HG03175 (cell line): ENCODE measurements at regions not wholly inside any gene's neighbourhood (a gene's known extent, or its start where the extent isn't known, plus 50 kb on each side); places are given as distances from the start of the nearest gene placed in this dataset.
"Not testable (repeated sequence)": the region's sequence is repeated elsewhere in the genome, so short reads cannot be mapped to it uniquely, and the experiment has no call there.

Experiments used
- ATAC-seq: cut with Tn5 transposase; IDR thresholded peaks from one replicate; pipeline ENCODE4 v1.9.1; 2021; ENCODE audit warnings: mild to moderate bottlenecking, moderate library complexity; ENCODE audit not compliant: unreplicated experiment

DNA sequence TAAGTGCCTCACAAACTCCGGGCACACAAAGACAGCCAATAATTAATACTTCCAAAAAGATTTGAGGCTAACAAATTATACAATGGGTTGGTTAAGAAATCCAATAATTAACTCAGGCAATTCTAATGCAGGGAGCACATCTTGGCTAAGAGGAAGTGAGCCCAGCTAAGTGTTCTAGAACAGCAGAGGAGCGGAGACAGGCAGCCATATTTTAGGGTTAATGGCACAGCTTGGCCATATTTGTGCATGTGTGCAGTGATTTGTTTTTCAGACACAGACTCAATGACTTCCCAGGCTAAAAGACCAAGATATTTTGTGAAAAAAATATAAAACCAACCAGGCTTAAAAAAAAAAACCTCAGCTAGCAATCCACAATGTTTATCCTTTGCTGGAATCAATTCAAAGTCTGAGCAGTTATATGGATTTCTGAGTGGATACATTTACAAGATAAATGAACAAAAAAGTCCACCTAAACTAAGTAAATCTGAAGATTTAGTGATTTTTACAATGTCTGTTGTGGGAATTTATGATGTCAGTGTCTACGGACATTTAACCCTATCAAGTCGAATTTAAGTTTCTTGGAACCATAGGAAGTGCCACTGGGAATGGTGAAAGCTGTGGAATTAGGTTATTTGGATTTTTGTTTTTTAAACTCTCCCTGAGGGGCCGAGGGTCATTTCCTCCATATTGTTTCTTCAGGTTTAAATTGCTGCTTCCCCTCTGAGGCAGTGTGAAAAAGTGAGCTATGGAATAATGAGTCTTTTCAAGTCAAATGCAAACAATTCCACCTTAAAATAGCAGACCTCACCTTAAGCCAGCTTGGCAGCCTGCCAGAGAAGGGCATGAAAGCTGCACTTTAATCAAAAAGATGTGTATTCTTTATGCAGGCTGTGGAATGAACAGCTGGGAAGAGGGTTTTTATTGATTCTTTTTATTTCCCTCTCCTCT lies 413.7 kb upstream of the TBL1XR1 start:
- ATAC-seq, result no peak

DNA sequence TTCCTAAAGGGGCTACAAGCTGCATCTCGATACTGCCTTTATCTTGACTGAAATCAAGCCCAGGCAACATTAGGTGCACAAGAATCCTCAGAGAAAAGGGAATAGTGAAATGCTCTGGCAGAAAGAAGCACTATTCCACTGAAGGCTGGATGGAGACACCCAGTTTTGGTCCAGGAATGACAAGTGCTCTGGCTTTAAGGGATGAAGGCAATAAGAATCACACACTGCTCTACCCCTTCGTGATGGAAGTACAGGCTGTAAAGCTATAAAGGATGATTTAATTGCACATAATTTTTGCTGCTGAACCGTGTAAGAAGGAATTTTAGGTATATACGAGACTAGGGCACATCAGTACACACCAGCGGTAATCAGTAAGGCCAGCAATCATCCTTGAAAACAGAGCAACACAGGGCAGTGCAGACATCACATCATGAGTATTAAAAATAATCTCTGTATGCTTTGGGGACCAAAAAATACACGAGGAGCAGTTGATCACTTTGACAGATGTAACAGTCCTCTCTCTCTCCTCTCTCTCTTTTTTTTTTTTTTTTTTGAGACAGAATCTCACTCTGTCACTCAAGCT lies 414.6 kb upstream of the TBL1XR1 start:
- ATAC-seq, result no peak

DNA sequence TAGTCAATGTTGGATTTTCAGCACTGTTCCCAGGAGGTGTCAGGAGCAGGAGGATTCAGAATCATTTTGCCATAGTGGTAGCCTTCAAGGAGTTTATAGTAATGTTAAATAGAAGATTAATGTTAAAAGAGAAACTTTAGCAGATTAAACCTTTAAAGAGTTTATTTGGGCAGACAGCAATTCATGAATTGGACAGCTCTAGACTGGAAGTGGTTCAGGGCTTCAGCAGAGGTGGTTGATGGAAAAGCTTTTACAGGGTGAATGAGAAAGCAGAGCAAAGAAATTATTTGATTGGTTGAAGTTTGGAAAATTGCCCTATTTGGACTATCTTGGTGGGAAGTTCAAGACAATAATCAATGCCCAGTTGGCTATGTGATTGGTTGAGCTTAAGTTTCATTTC lies 416.6 kb upstream of the TBL1XR1 start:
- no peak for ATAC-seq

DNA sequence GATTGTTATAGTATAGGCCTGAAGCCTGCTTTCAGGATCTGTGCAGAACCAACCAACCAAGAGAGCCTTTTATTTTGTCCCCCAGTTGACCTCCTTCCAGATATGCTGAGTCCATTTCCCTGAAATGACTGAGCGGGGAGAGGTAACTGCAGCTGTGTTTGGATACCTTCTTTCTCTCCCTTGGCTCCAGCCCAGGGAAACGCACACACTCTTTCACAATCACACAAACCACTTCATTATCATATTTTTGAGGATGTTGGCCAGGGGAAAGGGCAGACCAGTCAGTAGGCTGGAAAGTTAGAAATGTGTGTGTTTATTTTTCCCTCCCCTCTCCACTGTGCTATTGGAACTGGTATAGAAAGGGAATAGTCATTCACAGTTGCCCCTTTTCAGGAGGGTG lies 417.7 kb upstream of the TBL1XR1 start:
- ATAC-seq, result no peak

DNA sequence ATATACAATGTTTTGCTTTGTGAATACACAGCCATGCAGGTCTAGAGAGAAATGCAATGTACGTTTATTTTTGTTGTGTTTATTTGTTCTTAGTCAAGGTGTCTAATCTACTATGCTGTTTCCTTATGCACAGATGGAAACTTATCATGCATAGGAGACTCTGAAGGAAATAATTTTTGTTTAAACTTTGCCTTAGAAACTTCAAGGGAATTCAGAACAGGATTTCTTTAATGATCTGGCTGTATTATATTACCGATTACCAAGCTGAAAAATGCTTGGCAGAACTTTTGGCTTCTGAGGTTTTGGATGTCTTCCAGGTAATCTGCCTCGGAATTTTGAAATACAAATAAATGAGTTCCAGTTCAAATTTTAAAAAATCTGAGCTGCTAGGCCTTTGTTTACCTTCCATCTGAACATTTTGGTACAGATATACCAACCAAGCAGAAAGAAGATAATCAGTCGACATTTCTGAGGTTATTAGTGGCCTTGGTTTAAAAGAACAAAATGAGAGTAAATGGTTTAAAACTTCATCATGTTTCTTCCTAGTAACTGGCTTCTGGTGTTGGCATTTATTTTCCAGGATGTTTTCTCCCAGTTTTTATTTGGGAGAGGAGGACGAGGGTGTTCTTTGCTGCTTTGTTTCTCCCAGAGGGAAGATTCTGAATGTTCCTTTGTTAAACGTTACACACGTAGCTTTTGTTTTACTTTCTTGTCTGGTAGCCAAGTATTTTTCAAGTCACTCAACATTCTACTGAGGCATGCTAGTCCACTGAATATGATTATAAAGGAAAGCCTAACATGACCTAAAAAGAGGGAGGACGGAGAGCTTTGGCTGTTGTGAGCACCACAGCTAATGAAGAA lies 421.8 kb upstream of the TBL1XR1 start:
- no peak for ATAC-seq

DNA sequence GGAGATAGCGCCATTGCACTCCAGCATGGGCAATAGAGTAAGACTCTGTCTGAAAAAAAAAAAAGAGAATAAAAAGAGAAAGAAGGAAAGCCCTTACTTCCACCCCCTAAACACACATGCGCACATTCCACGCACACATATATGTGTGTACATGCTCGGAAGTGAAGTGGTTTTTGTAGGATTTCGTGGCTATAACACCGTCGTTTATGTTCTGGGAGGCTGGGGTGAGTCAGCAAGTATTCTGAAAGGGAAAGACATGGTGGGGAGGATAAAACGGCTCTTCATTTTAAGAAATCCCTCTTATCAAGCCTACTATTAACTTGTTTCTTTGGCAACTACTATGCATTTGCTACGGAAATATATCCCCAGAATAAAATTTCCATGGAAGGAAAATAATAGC lies 422.8 kb upstream of the TBL1XR1 start:
- no peak for ATAC-seq

DNA sequence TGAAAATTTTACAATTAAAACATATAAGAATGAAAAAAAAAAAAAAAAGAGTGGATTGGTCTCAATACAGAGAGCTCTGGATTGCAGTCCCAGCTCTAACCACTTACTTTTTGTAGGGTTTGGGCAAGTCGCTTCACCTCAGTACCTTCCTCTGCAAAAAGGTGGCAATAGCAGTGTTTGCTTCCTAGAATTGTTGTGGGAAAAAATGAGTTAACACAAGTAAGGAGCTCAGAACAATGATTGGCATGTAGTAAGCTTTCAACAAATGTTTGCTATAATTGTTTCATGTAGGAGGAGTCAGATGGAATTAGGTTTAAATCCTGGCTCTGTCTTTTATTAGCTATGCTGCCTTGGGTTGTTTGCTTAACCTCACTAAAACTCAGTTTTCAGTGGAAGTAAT lies 425.2 kb upstream of the TBL1XR1 start:
- ATAC-seq, result no peak

DNA sequence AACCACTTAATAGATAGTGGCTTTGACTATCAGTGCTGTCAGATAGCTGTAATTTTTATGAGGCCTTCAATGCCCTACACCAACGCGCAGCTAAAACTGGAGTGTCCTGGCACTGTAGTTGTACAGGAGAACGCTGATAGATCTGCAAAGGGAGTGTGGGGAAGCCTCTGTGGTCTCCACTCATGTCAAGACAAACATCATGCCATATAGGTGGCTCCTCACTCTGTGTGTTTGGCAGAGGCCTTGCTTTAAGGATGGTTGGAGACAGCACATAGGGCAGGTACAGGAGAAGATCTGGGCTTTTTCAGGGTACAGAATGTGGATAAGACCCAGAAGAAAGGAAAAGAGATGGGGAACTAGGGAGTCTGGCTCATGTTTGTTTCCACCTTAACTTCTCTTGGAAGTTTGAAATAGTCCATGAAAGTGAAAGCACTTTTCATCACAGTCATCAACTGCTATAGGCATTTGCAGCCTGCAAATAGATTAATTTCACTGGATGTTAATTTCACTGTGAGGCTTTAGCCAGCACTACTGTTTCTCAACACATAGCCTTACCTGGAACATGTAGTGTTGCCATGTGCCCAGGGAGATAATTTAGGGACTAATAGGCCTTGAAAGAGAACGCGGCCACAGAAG lies 425.8 kb upstream of the TBL1XR1 start:
- ATAC-seq, result no peak

DNA sequence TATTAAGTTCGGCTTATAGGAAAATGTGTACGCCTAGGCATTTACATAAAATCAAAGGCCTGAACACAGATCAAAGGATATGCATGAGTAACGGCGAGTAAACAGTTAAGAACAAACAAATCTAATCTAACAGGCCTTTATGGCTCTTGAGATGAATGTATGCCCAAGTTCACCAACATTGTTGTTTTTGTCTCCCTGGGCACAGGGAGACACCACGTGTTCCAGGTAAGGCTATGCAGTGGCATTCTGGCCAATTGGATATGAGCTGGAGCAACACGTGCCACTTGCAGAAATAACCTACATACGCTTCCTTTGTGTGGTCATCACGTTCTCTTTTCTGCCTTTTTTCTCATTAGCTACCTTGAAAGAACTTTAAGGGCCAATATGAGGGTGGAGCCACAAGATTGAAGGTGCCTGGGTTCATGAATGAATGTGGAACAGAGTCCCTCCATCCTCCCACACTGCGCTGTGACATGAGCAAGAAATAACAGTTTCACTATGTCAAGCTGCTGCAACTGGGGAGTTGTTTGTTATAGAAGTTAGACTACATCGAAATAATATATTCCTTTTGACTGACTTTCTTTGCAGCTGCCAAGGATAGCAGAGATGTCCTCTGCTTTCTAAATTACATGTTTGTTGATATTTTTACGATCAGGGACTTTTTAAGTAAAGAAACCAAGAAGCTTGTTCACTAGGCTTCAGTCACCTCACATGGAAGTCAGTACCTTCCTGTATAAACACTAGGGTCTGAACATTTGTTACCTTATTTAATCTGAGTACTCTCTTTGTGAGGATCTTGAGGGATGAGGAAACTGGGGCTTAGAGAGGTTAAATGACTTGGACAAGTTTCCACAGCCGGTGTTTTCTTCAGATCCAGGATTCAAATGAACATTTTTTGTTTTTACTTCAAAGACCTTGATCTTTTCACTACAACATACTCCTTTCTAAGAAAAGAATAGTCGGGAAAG lies 427.5 kb upstream of the TBL1XR1 start:
- no peak for ATAC-seq

DNA sequence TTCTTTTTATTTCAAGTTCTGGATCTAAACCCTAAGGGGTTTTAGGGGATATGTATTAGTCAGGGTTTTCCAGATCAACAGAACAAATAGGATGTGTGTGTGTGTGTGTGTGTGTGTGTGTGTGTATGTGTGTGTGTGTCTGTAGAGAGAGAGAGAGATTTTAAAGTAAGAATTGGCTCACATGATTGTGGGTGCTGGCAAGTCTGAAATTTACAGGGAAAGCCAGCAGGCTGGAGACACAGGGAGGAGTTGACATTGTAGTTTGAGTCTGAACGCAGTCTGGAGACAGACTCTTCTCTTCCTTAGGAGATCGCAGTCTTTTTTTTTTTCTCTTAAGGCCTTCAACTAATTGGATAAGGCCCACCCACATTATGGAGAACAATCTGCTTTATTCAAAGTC lies 428.8 kb upstream of the TBL1XR1 start:
- ATAC-seq, result no peak

DNA sequence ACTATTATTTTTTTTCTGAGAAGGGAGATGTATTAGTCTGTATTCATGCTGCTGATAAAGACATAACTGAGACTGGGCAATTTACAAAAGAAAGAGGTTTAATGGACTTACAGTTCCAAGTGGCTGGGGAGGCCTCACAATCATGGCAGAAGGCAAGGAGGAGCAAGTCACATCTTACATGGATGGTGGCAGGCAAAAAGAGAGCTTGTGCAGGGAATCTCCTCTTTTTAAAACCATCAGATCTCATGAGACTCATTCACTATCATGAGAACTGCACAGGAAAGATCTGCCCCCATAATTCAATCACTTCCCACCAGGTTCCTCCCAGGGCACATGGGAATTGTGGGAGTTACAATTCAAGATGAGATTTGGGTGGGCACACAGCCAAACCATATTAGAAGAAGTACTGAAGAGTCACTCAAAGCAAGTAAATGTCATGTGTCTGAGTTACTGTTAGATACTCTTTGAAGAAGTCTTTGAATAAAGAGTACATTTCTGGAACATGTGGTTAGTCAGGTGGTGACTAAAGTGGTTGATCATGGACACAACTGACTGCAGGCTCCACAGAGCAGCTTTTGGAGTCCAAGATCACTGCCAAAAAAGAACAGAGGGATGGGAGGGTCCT lies 430.9 kb upstream of the TBL1XR1 start:
- ATAC-seq, result not testable (repeated sequence)

DNA sequence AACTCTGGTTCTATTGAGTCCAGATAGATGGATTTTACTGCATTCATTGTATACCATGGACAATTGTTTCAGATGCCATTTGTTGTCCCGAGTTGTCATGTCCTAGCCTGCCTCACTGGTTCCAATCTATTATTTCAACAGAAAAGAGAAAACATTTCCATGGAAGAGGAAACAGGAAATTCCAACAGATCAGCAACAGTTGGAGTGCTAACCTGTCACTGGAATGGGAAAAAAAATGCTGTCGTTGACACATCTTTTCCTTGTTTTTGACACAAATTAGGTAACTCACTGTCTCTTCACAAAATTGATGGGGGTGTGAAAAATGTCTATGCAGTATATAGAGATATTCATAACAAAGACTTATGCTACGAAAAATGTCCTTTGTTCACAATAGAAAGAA lies 432.0 kb upstream of the TBL1XR1 start:
- ATAC-seq, result no peak

DNA sequence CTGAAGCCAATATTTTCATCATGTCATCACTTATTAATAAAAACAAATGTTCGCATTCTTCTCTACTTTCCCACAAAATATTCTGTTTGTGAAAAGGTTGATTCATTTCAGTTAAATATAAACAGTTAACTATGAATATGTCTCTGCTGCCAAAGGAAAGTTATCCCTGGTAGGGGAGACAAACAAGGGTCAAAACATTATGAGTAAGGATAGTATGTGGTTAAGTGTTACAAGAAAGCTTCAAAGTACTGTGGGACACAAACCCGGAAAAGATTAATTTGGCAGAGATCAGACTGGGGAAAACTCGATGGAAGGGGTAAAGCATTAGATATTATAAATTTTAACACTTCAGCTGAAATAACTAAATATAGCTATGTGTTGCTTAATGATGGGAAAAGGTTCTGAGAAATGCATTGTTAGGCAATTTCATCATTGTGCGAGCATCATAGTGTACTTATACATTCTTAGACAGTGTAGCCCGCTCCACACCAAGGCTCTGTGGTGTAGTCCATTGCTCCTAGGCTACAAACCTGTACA lies 436.5 kb upstream of the TBL1XR1 start:
- ATAC-seq, result no peak

DNA sequence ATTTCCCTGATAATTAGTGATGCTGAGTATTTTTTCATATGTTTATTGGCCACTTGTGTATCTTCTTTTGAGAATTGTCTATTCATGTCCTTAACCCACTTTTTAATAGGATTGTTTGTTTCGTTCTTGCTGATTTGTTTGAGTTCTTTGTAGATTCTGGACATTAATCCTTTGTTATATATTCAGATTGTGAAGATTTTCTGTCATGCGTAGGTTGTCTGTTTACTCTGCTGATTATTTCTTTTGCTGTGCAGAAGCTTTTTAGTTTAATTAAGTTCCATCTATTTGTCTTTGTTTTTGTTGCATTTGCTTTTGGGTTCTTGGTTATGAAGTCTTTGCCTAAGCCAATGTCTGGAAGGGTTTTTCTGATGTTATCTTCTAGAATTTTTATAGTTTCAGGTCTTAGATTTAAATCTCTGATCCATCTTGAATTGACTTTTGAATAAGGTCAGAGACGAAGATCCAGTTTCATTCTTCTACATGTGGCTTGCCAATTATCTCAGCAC lies 438.4 kb upstream of the TBL1XR1 start:
- not testable (repeated sequence) for ATAC-seq

DNA sequence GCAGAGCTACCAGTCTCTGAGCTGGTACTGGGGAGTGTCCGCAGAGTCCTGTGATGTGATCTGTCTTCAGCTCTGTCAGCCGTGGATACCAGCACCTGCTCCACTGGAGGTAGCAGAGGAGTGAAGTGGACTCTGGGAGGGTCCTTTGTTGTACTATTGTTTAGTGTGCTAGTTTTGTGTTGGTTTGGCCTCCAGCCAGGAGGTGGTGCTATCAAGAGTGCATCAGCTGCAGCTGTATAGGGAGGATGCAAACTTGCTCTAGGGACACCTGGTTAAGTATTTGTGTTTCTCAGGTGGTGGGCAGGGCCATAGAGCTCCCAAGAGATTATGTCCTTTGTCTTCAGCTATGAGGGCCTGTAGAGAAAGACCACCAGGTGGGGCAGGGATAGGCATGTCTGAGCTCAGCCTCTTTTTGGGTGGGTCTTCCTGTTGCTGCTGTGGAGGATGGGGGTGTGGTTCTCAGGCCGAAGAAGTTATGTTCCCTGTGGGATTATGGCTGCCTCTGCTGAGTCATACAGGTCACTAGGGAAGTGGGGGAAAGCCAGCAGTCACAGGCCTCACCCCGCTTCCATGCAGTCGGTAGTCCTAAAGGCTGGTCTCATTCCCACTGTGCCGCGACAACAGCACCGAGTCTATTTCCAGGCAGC lies 443.2 kb upstream of the TBL1XR1 start:
- ATAC-seq, result no peak

DNA sequence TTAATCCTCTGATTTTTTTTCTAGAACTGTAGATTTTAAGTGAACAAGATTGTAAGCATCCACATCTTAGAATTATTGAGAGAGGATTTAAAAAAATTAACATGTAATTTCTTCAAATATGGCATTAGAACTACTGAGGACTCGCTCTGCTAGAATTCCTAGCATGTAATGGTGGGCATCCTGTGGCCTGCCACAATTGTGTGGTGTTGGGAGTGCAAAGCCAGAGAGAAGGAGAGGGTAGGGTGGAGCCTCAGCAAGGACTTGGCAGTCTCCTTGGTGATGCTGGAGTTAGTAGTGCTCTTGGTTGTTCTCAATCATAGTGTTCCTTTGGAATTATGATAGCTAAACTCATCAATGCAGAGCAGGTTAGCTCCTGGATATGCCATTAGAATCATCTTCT lies 443.9 kb upstream of the TBL1XR1 start:
- no peak for ATAC-seq

DNA sequence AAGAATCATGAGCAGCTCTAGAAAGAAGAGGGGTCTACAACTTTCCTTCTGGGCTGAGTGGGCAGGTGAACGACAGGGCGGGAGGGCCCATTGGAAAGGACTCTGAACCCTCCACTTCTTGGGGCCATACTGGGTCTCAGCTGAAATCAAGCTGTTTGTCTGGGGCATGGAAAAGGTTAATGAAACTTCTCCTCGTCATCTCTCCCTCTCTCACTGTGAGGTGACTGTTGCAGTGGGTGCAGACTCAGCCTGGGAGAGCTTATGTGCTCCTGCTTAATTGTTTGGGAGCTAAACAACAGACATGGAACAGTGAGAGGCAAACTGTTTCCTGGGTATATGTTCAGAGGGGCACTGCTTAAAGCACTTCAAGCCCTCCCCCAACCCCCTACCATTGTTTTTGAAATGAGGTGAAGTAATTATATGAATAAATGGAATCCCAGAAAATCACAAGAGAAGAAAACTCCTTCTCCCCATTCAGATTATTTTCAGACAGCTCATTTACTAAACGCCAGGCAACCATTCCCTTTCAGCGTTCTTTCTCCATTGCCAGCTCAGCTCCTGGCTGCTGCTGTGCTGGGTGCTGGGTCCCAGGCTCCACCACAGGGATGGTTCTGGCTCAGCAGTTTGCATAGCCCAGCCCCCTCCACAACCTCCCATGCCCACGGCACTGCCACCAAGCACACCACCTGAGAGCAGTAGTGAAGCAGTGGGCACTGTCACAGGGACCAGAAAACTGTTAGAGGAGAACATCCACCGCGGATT lies 444.9 kb upstream of the TBL1XR1 start:
- no peak for ATAC-seq

DNA sequence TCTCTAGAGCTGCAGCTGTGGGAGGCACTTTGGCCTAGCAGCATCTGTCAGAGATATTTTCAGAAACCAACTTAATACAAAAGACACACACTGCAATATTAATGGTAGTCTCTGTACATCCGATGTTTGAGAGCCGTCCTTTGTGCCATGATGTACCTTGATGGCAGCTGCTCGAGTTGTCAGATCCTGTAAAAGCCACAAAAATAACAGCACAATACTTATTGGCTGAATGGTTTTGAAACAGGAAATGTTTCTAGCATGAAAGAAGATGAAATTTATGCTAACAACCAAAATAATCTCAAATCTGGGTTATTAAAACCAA lies 445.5 kb upstream of the TBL1XR1 start:
- no peak for ATAC-seq
